Smooth muscle cell of the brain vasculature (primary cell): ENCODE measurements at regions not wholly inside any gene's neighbourhood (a gene's known extent, or its start where the extent isn't known, plus 50 kb on each side); places are given as distances from the start of the nearest gene placed in this dataset.
"Not testable (repeated sequence)": the region's sequence is repeated elsewhere in the genome, so short reads cannot be mapped to it uniquely, and the experiment has no call there.

Experiments used
- DNase-seq: peaks from one replicate; pipeline ENCODE4 v3.0.0-alpha.2; 2012; ENCODE audit warnings: low read depth, low spot score

GRCh38 chr12:4157122-4157521 is 116.4 kb upstream of the CCND2 start:
- DNase-seq: no peak

GRCh38 chr12:4156317-4156716 is 117.2 kb upstream of the CCND2 start:
- DNase-seq: no peak

- no peak for DNase-seq
Observed at GRCh38 chr12:4154672-4155225, 118.8 kb upstream of the CCND2 start.

- no peak for DNase-seq
Observed at GRCh38 chr12:4153343-4153892, 120.1 kb upstream of the CCND2 start.

GRCh38 chr12:4152145-4152795 is 121.3 kb upstream of the CCND2 start:
- no peak for DNase-seq

- no peak for DNase-seq
Observed at GRCh38 chr12:4151362-4152121, 122.0 kb upstream of the CCND2 start.

GRCh38 chr12:4150355-4150754 is 123.2 kb upstream of the CCND2 start:
- DNase-seq: not testable (repeated sequence)

- no peak for DNase-seq
Observed at GRCh38 chr12:4148418-4149056, 125.0 kb upstream of the CCND2 start.

GRCh38 chr12:4147031-4147481 is 126.5 kb upstream of the CCND2 start:
- DNase-seq: no peak

- no peak for DNase-seq
Observed at GRCh38 chr12:4145990-4146859, 127.3 kb upstream of the CCND2 start.

- no peak for DNase-seq
Observed at GRCh38 chr12:4144676-4145075, 128.9 kb upstream of the CCND2 start.

- DNase-seq: no peak
Observed at GRCh38 chr12:4143896-4144295, 129.7 kb upstream of the CCND2 start.

- no peak for DNase-seq
Observed at GRCh38 chr12:4141348-4142270, 132.0 kb upstream of the CCND2 start.

- DNase-seq: no peak
Observed at GRCh38 chr12:4140581-4141301, 132.8 kb upstream of the CCND2 start.

- no peak for DNase-seq
Observed at GRCh38 chr12:4139191-4139590, 134.4 kb upstream of the CCND2 start.

GRCh38 chr12:4138532-4138931 is 135.0 kb upstream of the CCND2 start:
- not testable (repeated sequence) for DNase-seq

- no peak for DNase-seq
Observed at GRCh38 chr12:4138051-4138450, 135.5 kb upstream of the CCND2 start.

GRCh38 chr12:4137441-4137840 is 136.1 kb upstream of the CCND2 start:
- DNase-seq: no peak

GRCh38 chr12:4137015-4137414 is 136.5 kb upstream of the CCND2 start:
- DNase-seq: no peak
